Esophagus (tissue), 2 donors: ENCODE measurements at regions not wholly inside any gene's neighbourhood (a gene's known extent, or its start where the extent isn't known, plus 50 kb on each side); places are given as distances from the start of the nearest gene placed in this dataset.

ENCODE experiments used
- H3K27ac ChIP-seq, 2 donors: one replicate each; pipeline ENCODE4 v1.5.1; 2013; ENCODE audit warnings: low read depth in 2 of 2, mild to moderate bottlenecking in 2 of 2, inconsistent platforms in 1 of 2, low read length in 1 of 2, moderate library complexity in 1 of 2
- H3K27me3 ChIP-seq, 2 donors: one replicate each; pipeline ENCODE4 v1.6.1; 2013; ENCODE audit warnings: low read length in 2 of 2, control low read depth in 1 of 2, mild to moderate bottlenecking in 1 of 2; ENCODE audit not compliant: insufficient read depth in 2 of 2, control insufficient read depth in 1 of 2
- H3K36me3 ChIP-seq, 2 donors: one replicate each; pipeline ENCODE4 v1.6.1; 2013; ENCODE audit warnings: low read length in 1 of 2; ENCODE audit not compliant: control insufficient read depth in 2 of 2, insufficient read depth in 2 of 2
- H3K4me1 ChIP-seq, 2 donors: one replicate each; pipeline ENCODE4 v1.6.1; 2013; ENCODE audit warnings: low read length in 1 of 2; ENCODE audit not compliant: control insufficient read depth in 2 of 2, insufficient read depth in 2 of 2
- H3K4me3 ChIP-seq, 2 donors: one replicate each; pipeline ENCODE4 v1.5.1; 2013; ENCODE audit warnings: low read length in 2 of 2, mild to moderate bottlenecking in 2 of 2, low read depth in 1 of 2, moderate library complexity in 1 of 2
- H3K9me3 ChIP-seq, 2 donors: one replicate each; pipeline ENCODE4 v1.6.1; 2013; ENCODE audit warnings: mild to moderate bottlenecking in 2 of 2, low read depth in 1 of 2, low read length in 1 of 2, moderate library complexity in 1 of 2; ENCODE audit not compliant: control insufficient read depth in 2 of 2, insufficient read depth in 1 of 2
- WGBS, 2 donors: extraction: QIAGEN DNeasy Blood & Tissue Kit; methylation state at CpG; one replicate each; pipeline ENCODE4 v1.1.7; 2013; 5-methylcytosine and 5-hydroxymethylcytosine counted together
- donor health status: healthy with polysubstance abuse.
- donor health status: Bipolar disorder and iron deficiency.

GRCh38 chr17:33463887-33464286 lies 170.8 kb upstream of the ASIC2 start:
- Histone ChIP-seq H3K9me3 (no peaks in the 10 kb centered on the region), H3K36me3 (no peaks in the 10 kb centered on the region), H3K27me3 (peaks cover 0 to 2% of the 10 kb centered on the region in 2 donors), H3K27ac (no peak overlapping the region), H3K4me1 (no peaks in the 10 kb centered on the region), H3K4me3 (no peak overlapping the region)

GRCh38 chr17:33464669-33465280 lies 171.7 kb upstream of the ASIC2 start:
- no peak overlapping the region for H3K27ac ChIP-seq
- no peaks in the 10 kb centered on the region for H3K36me3 ChIP-seq

DNA sequence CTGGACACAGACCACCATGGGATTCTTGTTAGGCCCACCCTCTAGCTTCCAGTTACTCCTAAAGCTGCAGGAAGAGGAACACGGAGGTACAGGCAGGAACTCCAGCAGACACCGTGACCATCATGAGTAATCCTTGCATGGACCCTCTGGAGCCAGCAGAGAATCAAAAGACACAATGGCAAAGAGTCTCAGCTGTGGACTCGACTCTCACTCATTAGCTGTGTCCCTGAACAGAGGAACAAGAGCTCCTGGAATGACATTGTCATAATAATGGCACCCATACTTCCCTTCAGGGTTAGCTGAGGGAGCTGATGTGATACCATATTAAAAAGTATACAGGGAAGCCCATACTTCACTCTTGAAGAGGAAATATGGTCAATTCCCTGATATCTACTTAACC lies 176.3 kb upstream of the ASIC2 start:
- 72 to 77% methylated on average over 3 of the region's 3 CpGs for WGBS, 2 donors
- Histone ChIP-seq H3K27ac (no peak overlapping the region), H3K36me3 (no peaks in the 10 kb centered on the region), H3K4me1 (no peaks in the 10 kb centered on the region), H3K9me3 (no peaks in the 10 kb centered on the region), H3K27me3 (no peaks in the 10 kb centered on the region), H3K4me3 (no peak overlapping the region)

More at GRCh38 chr17:33464669-33465280, 171.7 kb upstream of the ASIC2 start:
- no peaks in the 10 kb centered on the region for H3K9me3 ChIP-seq
- no peak overlapping the region for H3K4me3 ChIP-seq
- no peaks in the 10 kb centered on the region for H3K4me1 ChIP-seq
- H3K27me3 ChIP-seq, result peaks cover 0 to 2% of the 10 kb centered on the region in 2 donors

- H3K4me3 ChIP-seq, result no peak overlapping the region
- H3K27me3 ChIP-seq, result no peaks in the 10 kb centered on the region
- H3K36me3 ChIP-seq, result no peaks in the 10 kb centered on the region
- H3K4me1 ChIP-seq, result no peaks in the 10 kb centered on the region
- H3K27ac ChIP-seq, result no peak overlapping the region
- 70 to 72% methylated on average over 2 of the region's 2 CpGs for WGBS, 2 donors
- no peaks in the 10 kb centered on the region for H3K9me3 ChIP-seq
Observed at GRCh38 chr17:33469911-33470310, 176.8 kb upstream of the ASIC2 start.

GRCh38 chr17:33473061-33473460 lies 180.0 kb upstream of the ASIC2 start:
- Histone ChIP-seq H3K36me3 (no peaks in the 10 kb centered on the region), H3K4me3 (no peak overlapping the region), H3K27me3 (no peaks in the 10 kb centered on the region), H3K27ac (no peak overlapping the region), H3K9me3 (no peaks in the 10 kb centered on the region), H3K4me1 (no peaks in the 10 kb centered on the region)
- 67 to 73% methylated on average over 3 of the region's 3 CpGs for WGBS, 2 donors

- no peaks in the 10 kb centered on the region for H3K36me3 ChIP-seq
- WGBS, 2 donors, result 78 to 85% methylated on average over 5 of the region's 5 CpGs
- peaks cover 0 to 2% of the 10 kb centered on the region in 2 donors for H3K4me1 ChIP-seq
- H3K27ac ChIP-seq, result no peak overlapping the region
- no peaks in the 10 kb centered on the region for H3K9me3 ChIP-seq
- no peaks in the 10 kb centered on the region for H3K27me3 ChIP-seq
- no peak overlapping the region for H3K4me3 ChIP-seq
Observed at GRCh38 chr17:33474789-33475188, 181.7 kb upstream of the ASIC2 start.

DNA sequence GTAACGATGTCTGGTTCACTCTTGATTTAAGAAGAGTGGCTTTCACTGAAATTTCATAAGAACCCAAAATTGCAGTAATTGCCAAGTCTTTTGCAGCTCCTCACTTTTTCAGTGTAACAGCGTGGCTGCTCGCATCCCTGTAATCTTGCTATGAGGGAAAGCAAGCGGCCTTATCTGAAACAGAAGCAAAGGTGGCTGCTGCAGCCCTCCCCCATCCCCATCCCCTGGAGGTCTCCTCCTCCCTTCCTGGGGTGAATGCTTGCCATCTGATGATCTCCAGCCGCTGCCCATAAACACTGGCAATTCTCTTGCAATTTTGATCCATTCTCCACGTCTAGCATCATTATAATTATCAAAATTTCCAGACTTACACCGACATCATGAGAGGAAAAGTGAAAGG lies 182.5 kb upstream of the ASIC2 start:
- Histone ChIP-seq H3K4me3 (no peak overlapping the region), H3K36me3 (no peaks in the 10 kb centered on the region), H3K9me3 (no peaks in the 10 kb centered on the region), H3K27ac (no peak overlapping the region), H3K27me3 (no peaks in the 10 kb centered on the region), H3K4me1 (peaks cover 0 to 2% of the 10 kb centered on the region in 2 donors)
- 56 to 61% methylated on average over 7 of the region's 7 CpGs for WGBS, 2 donors

DNA sequence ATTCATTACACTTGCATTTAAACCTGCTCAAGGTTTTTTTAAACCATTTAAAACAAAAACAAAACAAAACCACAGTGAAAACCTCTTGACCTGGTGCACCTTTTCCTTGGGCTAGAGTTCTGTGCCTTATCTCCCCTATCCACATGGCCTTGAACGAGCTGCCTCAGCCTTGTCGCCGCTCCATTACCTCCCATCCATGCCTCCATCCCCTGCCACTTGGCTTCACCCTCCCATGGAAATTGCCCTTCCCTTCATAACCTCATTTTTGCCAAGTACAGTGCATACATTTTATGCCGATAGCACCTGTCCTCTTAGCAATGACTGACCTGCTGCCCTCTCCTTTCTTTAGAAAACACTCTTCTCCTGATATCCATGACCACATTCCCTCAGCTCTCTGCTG lies 188.6 kb upstream of the ASIC2 start:
- Histone ChIP-seq H3K9me3 (no peaks in the 10 kb centered on the region), H3K36me3 (no peaks in the 10 kb centered on the region), H3K4me3 (no peak overlapping the region), H3K27ac (no peak overlapping the region), H3K27me3 (no peaks in the 10 kb centered on the region), H3K4me1 (peaks cover 0 to 2% of the 10 kb centered on the region in 2 donors)
- 80 to 84% methylated on average over 4 of the region's 4 CpGs for WGBS, 2 donors

DNA sequence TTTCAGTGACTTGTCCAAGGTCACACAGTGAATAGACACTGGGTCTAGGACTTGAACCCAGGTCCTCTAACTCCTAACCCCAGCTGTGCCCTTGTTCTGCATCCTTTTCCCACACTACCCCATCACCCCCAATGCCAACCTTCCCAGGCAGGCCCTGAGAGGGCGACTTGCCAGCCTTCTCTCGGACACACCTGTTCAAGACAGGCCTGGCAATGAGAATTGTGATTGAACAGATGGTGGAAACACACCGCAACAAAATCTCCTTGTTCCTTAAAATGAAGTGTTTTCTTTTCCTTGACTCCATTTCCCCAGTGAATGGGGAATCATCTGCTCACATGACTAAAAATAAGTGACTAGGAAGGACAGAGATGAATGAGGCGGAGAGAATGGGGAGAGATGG lies 189.5 kb upstream of the ASIC2 start:
- Histone ChIP-seq H3K9me3 (no peaks in the 10 kb centered on the region), H3K27me3 (no peaks in the 10 kb centered on the region), H3K27ac (no peak overlapping the region), H3K4me1 (peaks cover 0 to 2% of the 10 kb centered on the region in 2 donors), H3K36me3 (no peaks in the 10 kb centered on the region), H3K4me3 (no peak overlapping the region)
- 85 to 90% methylated on average over 4 of the region's 4 CpGs for WGBS, 2 donors

GRCh38 chr17:33484559-33484958 lies 191.5 kb upstream of the ASIC2 start:
- no peaks in the 10 kb centered on the region for H3K9me3 ChIP-seq
- no peak overlapping the region for H3K27ac ChIP-seq
- 84 to 85% methylated on average over 2 of the region's 2 CpGs for WGBS, 2 donors
- H3K27me3 ChIP-seq, result no peaks in the 10 kb centered on the region
- no peak overlapping the region for H3K4me3 ChIP-seq
- H3K36me3 ChIP-seq, result no peaks in the 10 kb centered on the region
- H3K4me1 ChIP-seq, result no peaks in the 10 kb centered on the region
